GM19397 (cell line): ENCODE measurements at regions not wholly inside any gene's neighbourhood (a gene's known extent, or its start where the extent isn't known, plus 50 kb on each side); places are given as distances from the start of the nearest gene placed in this dataset.
"Not testable (repeated sequence)": the region's sequence is repeated elsewhere in the genome, so short reads cannot be mapped to it uniquely, and the experiment has no call there.

Experiments
- ATAC-seq: cut with Tn5 transposase; IDR thresholded peaks from one replicate; pipeline ENCODE4 v1.9.1; 2021; ENCODE audit warnings: mild to moderate bottlenecking, moderate library complexity; ENCODE audit not compliant: unreplicated experiment

DNA sequence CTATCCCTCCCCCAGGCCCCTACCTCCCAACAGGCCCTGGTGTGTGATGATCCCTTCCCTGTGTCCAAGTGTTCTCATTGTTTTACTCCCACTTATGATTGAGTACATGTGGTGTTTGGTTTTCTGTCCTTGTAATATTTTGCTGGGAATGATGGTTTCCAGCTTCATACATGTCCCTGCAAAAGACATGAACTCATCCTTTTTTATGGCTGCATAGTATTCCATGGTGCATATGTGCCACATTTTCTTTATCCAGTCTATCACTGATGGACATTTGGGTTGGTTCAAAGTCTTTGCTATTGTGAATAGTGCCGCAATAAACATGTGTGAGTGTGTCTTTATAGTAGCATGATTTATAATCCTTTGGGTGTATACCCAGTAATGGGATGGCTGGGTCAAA, 151.7 kb downstream of the VSIG4 start:
- not testable (repeated sequence) for ATAC-seq

GRCh38 chrX:65883556-65883955, 156.3 kb downstream of the VSIG4 start:
- ATAC-seq: no peak

- ATAC-seq: no peak
Observed at GRCh38 chrX:65879977-65880799, 159.7 kb downstream of the VSIG4 start.

- no peak for ATAC-seq
Observed at GRCh38 chrX:65878456-65878855, 161.4 kb downstream of the VSIG4 start.

DNA sequence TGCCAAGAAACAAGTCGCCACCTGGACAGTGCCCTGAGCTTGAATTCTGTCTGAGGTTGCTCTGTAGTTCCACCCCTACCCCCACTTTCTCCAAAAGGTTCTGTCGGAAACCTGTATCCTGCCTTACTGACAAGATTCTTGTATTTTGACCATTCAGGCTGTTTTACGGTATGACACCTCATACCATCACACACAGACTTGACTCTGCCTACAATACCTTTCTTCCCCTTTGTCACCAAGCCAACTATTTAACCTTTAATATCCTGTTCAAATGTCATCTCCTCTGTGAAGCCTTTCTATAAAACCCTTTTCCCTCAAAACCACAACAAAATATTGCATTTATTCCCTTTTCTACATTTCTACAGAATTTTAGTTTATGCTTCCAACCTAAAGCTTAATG, 161.9 kb downstream of the VSIG4 start:
- ATAC-seq: no peak

DNA sequence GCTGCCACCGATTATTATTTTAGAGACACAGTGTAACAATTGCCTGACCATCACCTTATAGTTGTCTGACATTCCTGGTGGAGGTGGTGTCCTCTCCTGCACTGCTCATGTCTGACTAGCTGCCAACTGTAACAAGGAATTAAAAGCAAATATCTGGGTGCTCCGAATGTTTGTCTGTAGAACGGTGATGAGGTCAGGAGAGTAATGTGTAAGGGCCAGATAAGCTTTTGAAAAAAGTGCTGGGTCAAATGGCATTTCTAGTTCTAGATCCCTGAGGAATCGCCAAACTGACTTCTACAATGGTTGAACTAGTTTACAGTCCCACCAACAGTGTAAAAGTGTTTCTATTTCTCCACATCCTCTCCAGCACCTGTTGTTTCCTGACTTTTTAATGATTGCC, 164.3 kb downstream of the VSIG4 start:
- ATAC-seq: not testable (repeated sequence)

DNA sequence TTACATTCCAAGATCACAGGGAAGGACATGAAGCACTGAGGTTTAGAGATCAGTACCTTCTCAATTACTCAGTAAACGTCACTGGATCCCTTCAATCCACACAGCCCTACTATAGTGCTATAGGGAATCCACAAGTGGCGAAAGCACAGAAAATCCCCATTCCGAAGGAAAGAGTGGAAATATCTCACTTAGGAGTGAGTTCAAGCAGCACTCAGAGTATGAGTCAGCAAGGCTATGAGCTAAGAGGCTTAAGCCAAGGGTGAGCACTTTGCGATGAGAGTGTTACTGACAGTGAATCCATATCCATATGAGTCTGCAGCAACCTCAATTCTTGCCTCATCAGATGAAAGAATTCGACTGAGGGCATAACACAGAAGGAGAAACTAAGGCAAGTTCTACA, 165.1 kb downstream of the VSIG4 start:
- no peak for ATAC-seq

DNA sequence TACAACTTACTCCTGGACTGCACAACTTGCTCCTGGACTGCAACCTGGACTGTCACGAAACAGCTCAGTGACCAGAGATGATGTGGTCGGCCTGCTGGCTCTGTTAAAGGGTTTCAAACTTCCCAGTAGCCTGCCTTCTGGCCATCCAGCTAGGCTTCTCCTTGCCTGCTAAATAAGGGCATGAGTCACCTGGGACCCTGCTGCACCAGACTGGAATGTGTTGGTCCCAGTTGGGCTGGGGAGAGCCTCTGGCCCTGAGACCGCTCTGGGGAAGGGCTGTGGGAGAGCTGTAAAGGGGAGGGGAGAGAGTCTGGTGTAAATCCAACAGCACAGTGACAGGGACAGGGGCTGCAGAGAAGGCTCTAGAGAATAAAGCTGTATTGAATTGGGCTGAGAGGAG, 165.8 kb downstream of the VSIG4 start:
- no peak for ATAC-seq

- ATAC-seq: no peak
Observed at GRCh38 chrX:65873385-65873784, 166.5 kb downstream of the VSIG4 start.

- ATAC-seq: peak; percentile 79
Observed at GRCh38 chrX:65871671-65872311, 168.1 kb downstream of the VSIG4 start.

GRCh38 chrX:65870544-65870943, 169.3 kb downstream of the VSIG4 start:
- ATAC-seq: not testable (repeated sequence)

DNA sequence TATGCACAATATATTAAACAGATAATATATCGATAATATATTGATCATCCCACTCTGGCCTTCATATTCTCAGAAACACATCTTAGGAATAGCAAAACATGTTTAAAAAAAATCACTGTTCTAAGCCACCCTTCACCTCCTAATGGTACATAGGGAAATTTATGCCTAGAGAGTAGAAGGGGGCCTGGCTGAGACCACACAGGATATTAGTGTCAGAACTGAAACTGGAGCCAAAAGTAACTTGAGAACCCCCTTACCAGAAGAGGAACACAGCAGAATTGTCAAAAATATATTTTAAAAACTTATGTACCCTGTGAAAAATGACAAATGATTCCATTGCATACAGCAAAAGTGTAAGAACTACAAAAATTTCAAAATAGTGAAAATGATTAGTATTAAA, 173.1 kb downstream of the VSIG4 start:
- ATAC-seq: no peak

DNA sequence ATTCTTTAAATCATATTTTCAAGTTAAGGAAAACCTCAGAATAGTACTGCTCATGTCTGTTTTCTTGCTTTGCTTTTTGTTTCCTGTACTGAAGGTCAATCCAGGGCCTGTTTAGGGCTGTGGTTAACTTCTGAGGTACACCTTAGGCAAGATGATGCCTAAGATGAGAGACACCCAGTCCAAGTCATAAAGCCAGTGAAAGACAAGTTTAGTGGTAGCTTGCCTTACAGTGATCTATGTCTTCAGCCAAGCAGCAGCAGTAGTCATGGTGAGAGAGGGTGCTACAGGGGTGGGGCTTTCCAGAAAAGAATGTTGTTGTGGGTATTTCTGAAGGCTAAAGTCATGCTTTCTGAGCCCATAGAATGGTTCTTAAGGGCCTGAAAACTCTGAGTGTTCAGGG, 173.7 kb downstream of the VSIG4 start:
- ATAC-seq: peak; percentile 82

- ATAC-seq: no peak
Observed at GRCh38 chrX:65862638-65863037, 177.2 kb downstream of the VSIG4 start.

GRCh38 chrX:65859299-65859698, 180.6 kb downstream of the VSIG4 start:
- ATAC-seq: no peak

DNA sequence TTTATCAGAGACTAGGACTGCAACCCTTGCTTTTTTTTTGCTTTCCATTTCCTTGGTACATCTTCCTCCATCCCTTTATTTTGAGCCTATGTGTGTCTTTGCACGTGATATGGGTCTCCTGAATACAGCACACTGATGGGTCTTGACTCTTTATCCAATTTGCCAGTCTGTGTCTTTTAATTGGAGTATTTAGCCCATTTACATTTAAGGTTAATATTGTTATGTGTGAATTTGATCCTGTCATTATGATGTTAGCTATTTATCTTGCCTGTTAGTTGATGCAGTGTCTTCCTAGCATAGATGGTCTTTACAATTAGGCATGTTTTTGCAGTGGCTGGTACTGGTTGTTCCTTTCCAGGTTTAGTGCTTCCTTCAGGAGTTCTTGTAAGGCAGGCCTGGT, 185.4 kb downstream of the VSIG4 start:
- ATAC-seq: not testable (repeated sequence)

DNA sequence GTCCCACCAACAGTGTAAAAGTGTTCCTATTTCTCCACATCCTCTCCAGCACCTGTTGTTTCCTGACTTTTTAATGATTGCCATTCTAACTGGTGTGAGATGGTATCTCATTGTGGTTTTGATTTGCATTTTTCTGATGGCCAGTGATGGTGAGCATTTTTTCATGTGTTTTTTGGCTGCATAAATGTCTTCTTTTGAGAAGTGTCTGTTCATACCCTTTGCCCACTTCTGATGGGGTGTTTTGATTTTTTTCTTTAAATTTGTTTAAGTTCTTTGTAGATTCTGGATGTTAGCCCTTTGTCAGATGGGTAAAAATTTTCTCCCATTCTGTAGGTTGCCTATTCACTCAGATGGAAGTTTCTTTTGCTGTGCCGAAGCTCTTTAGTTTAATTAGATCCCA, 183.9 kb downstream of the MSN start:
- not testable (repeated sequence) for ATAC-seq

- ATAC-seq: not testable (repeated sequence)
Observed at GRCh38 chrX:65850821-65851220, 183.4 kb downstream of the MSN start.

- no peak for ATAC-seq
Observed at GRCh38 chrX:65846974-65847373, 179.5 kb downstream of the MSN start.

DNA sequence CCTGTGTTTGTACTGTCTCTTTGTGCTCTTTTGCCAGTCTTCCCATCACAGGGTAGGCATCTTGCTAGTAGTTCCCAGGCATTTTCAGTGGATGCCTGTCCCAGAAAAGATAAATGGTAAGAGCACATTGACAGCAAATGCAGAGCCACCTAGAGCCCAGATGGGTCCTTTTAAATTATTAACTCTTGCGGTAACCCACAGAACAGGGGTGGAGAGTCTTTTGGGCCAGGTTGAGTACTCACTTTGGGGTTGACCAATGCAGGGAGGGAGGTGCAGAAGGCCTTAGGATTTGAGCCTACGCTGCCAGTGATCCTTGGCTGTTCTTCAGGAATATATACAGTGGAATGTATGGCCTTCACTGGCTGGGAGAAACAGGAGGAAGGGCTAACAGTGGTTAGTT, 173.8 kb downstream of the MSN start:
- no peak for ATAC-seq

- no peak for ATAC-seq
Observed at GRCh38 chrX:65838674-65839073, 171.2 kb downstream of the MSN start.

DNA sequence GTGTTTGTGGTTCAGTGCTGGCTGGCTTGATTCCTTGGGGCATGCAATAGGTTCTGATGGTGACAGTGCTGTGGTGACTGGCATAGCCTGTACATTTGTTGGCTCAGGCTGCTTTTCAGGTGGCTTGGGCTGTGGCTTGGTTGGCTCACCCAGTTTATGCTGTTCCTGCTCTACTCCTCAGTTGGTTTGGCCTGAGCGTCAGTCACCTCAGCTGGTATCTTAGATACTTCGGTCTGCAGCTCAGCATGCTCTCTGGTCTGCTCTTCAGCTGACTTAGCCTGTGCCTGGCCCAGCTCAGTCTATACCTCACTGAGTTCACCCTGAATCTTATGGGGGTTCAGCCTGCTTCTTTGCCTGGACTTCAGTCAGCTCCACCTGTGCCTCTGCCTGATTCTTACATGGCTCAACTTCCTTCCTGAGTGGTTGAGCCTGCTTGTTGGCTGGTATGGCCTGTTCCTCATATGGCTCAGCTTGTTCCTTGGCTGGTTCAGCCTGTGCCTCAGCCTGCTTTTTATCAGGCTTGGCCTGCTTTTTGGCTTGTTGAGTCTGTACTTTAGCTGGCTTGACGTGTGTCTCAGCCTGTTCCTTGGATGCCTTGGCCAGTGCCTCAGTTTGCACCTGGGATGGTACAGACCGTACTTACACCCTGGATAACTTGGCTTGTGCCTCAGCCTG, 170.6 kb downstream of the MSN start:
- no peak for ATAC-seq
